ENCODE measurements at regions not wholly inside any gene's neighbourhood (a gene's known extent, or its start where the extent isn't known, plus 50 kb on each side); places are given as distances from the start of the nearest gene placed in this dataset.

- Histone ChIP-seq H2AFZ (ENCODE audit: low read length) (no peak overlapping the region), H3K14ac (ENCODE audit: low read length) (no peak overlapping the region), H4K8ac (ENCODE audit: low read depth, low read length) (no peak overlapping the region)
Observed at GRCh38 chr13:109856350-109856749, 70.0 kb upstream of the IRS2 start.

GRCh38 chr13:109853153-109853552 lies 66.8 kb upstream of the IRS2 start:
- Histone ChIP-seq H3K14ac (ENCODE audit: low read length) (no peak overlapping the region), H3K9ac (ENCODE audit: low read depth, low read length, poor library complexity) (no peak overlapping the region), H2AK5ac (ENCODE audit: low read depth, low read length) (no peak overlapping the region), H2AFZ (ENCODE audit: low read length) (no peak overlapping the region), H2BK120ac (ENCODE audit: low read depth, low read length) (no peak overlapping the region), H4K8ac (ENCODE audit: low read depth, low read length) (no peak overlapping the region), H3K18ac (ENCODE audit: low read length) (no peak overlapping the region), H3K27me3 (ENCODE audit: control insufficient read depth in 3 of 3, insufficient read depth in 3 of 3, low read depth in 1 of 3, low read length in 3 of 3) (peaks cover 0 to 7% (median 0%) of the 10 kb centered on the region in 3 experiments), H3K79me1 (ENCODE audit: low read depth, low read length) (no peaks in the 10 kb centered on the region), H3K4ac (ENCODE audit: low read length) (no peak overlapping the region), H3K4me3 (ENCODE audit: low read length in 2 of 2) (no peak overlapping the region), H3K36me3 (replicated peaks in 1 of 2; ENCODE audit: control insufficient read depth in 2 of 2, insufficient read depth in 2 of 2, low read length in 2 of 2) (no peaks in the 10 kb centered on the region), H3K23ac (ENCODE audit: low read depth, low read length, poor library complexity) (no peak overlapping the region), H4K91ac (ENCODE audit: low read depth, low read length, poor library complexity) (no peak overlapping the region), H2BK15ac (ENCODE audit: low read length) (no peak overlapping the region), H3K4me2 (ENCODE audit: insufficient read depth, low read length, poor library complexity, severe bottlenecking) (no peak overlapping the region), H3K27ac (replicated peaks; ENCODE audit: low read length) (no peak overlapping the region), H2BK5ac (ENCODE audit: low read length) (no peak overlapping the region), H2BK12ac (ENCODE audit: low read length) (no peak overlapping the region), H3K9me3 (replicated peaks in 1 of 2; ENCODE audit: control insufficient read depth in 2 of 2, insufficient read depth in 1 of 2, low read depth in 1 of 2, low read length in 2 of 2) (no peaks in the 10 kb centered on the region), H3K4me1 (ENCODE audit: control insufficient read depth in 2 of 2, insufficient read depth in 1 of 2, low read depth in 1 of 2, low read length in 2 of 2) (no peaks in the 10 kb centered on the region)
- WGBS, 2 donors (ENCODE audit: extremely low coverage in 2 of 2, insufficient read length in 2 of 2, insufficient replicate concordance in 1 of 2) = no CpG with 5 or more reads among the region's 5 CpGs
- no peak for DNase-seq (ENCODE audit: low spot score)

More at GRCh38 chr13:109856350-109856749, 70.0 kb upstream of the IRS2 start:
- no peak overlapping the region for H3K4me2 ChIP-seq (ENCODE audit: insufficient read depth, low read length, poor library complexity, severe bottlenecking)
- H3K27me3 ChIP-seq (ENCODE audit: control insufficient read depth in 3 of 3, insufficient read depth in 3 of 3, low read depth in 1 of 3, low read length in 3 of 3) = peaks cover 0 to 5% (median 0%) of the 10 kb centered on the region in 3 experiments
- H4K91ac ChIP-seq (ENCODE audit: low read depth, low read length, poor library complexity) = no peak overlapping the region
- no CpG with 5 or more reads among the region's 4 CpGs for WGBS, 2 donors (ENCODE audit: extremely low coverage in 2 of 2, insufficient read length in 2 of 2, insufficient replicate concordance in 1 of 2)
- H3K36me3 ChIP-seq (replicated peaks in 1 of 2; ENCODE audit: control insufficient read depth in 2 of 2, insufficient read depth in 2 of 2, low read length in 2 of 2) = no peaks in the 10 kb centered on the region
- H3K79me1 ChIP-seq (ENCODE audit: low read depth, low read length) = no peaks in the 10 kb centered on the region
- H3K23ac ChIP-seq (ENCODE audit: low read depth, low read length, poor library complexity) = no peak overlapping the region
- H3K27ac ChIP-seq (replicated peaks; ENCODE audit: low read length) = no peak overlapping the region
- H3K4me3 ChIP-seq (ENCODE audit: low read length in 2 of 2) = no peak overlapping the region
- no peaks in the 10 kb centered on the region for H3K9me3 ChIP-seq (replicated peaks in 1 of 2; ENCODE audit: control insufficient read depth in 2 of 2, insufficient read depth in 1 of 2, low read depth in 1 of 2, low read length in 2 of 2)
- no peak overlapping the region for H3K4ac ChIP-seq (ENCODE audit: low read length)
- no peak overlapping the region for H2BK5ac ChIP-seq (ENCODE audit: low read length)
- no peak overlapping the region for H2BK12ac ChIP-seq (ENCODE audit: low read length)
- H3K4me1 ChIP-seq (ENCODE audit: control insufficient read depth in 2 of 2, insufficient read depth in 1 of 2, low read depth in 1 of 2, low read length in 2 of 2) = peaks cover 0 to 5% of the 10 kb centered on the region in 2 donors
- H2AK5ac ChIP-seq (ENCODE audit: low read depth, low read length) = no peak overlapping the region
- no peak overlapping the region for H2BK15ac ChIP-seq (ENCODE audit: low read length)
- DNase-seq (ENCODE audit: low spot score) = no peak
- no peak overlapping the region for H3K18ac ChIP-seq (ENCODE audit: low read length)
- no peak overlapping the region for H3K9ac ChIP-seq (ENCODE audit: low read depth, low read length, poor library complexity)
- no peak overlapping the region for H2BK120ac ChIP-seq (ENCODE audit: low read depth, low read length)

GRCh38 chr13:109846185-109846584 lies 59.8 kb upstream of the IRS2 start:
- Histone ChIP-seq H4K91ac (ENCODE audit: low read depth, low read length, poor library complexity) (no peak overlapping the region), H2BK12ac (ENCODE audit: low read length) (no peak overlapping the region), H2AK5ac (ENCODE audit: low read depth, low read length) (no peak overlapping the region), H2BK15ac (ENCODE audit: low read length) (no peak overlapping the region), H3K14ac (ENCODE audit: low read length) (no peak overlapping the region), H3K4me1 (ENCODE audit: control insufficient read depth in 2 of 2, insufficient read depth in 1 of 2, low read depth in 1 of 2, low read length in 2 of 2) (no peaks in the 10 kb centered on the region), H4K8ac (ENCODE audit: low read depth, low read length) (no peak overlapping the region), H2BK120ac (ENCODE audit: low read depth, low read length) (no peak overlapping the region), H3K9ac (ENCODE audit: low read depth, low read length, poor library complexity) (no peak overlapping the region), H3K36me3 (replicated peaks in 1 of 2; ENCODE audit: control insufficient read depth in 2 of 2, insufficient read depth in 2 of 2, low read length in 2 of 2) (no peaks in the 10 kb centered on the region), H2BK5ac (ENCODE audit: low read length) (no peak overlapping the region), H3K23ac (ENCODE audit: low read depth, low read length, poor library complexity) (no peak overlapping the region), H3K4ac (ENCODE audit: low read length) (no peak overlapping the region), H3K4me2 (ENCODE audit: insufficient read depth, low read length, poor library complexity, severe bottlenecking) (no peak overlapping the region), H3K4me3 (ENCODE audit: low read length in 2 of 2) (no peak overlapping the region), H3K79me1 (ENCODE audit: low read depth, low read length) (no peaks in the 10 kb centered on the region), H3K18ac (ENCODE audit: low read length) (no peak overlapping the region), H3K9me3 (replicated peaks in 1 of 2; ENCODE audit: control insufficient read depth in 2 of 2, insufficient read depth in 1 of 2, low read depth in 1 of 2, low read length in 2 of 2) (no peaks in the 10 kb centered on the region), H2AFZ (ENCODE audit: low read length) (no peak overlapping the region), H3K27ac (replicated peaks; ENCODE audit: low read length) (no peak overlapping the region), H3K27me3 (ENCODE audit: control insufficient read depth in 3 of 3, insufficient read depth in 3 of 3, low read depth in 1 of 3, low read length in 3 of 3) (peaks cover 0 to 58% (median 0%) of the 10 kb centered on the region in 3 experiments)
- no CpG with 5 or more reads among the region's 4 CpGs for WGBS, 2 donors (ENCODE audit: extremely low coverage in 2 of 2, insufficient read length in 2 of 2, insufficient replicate concordance in 1 of 2)
- DNase-seq (ENCODE audit: low spot score) = no peak

GRCh38 chr13:109844396-109844795 lies 58.0 kb upstream of the IRS2 start:
- no peak overlapping the region for H2AK5ac ChIP-seq (ENCODE audit: low read depth, low read length)
- no peak overlapping the region for H2BK5ac ChIP-seq (ENCODE audit: low read length)
- H3K23ac ChIP-seq (ENCODE audit: low read depth, low read length, poor library complexity) = no peak overlapping the region
- H2AFZ ChIP-seq (ENCODE audit: low read length) = no peak overlapping the region
- peaks cover 2 to 7% of the 10 kb centered on the region in 2 donors for H3K4me1 ChIP-seq (ENCODE audit: control insufficient read depth in 2 of 2, insufficient read depth in 1 of 2, low read depth in 1 of 2, low read length in 2 of 2)
- no peak overlapping the region for H2BK15ac ChIP-seq (ENCODE audit: low read length)
- H3K4me3 ChIP-seq (ENCODE audit: low read length in 2 of 2) = no peak overlapping the region
- no peak overlapping the region for H3K9ac ChIP-seq (ENCODE audit: low read depth, low read length, poor library complexity)
- no peaks in the 10 kb centered on the region for H3K9me3 ChIP-seq (replicated peaks in 1 of 2; ENCODE audit: control insufficient read depth in 2 of 2, insufficient read depth in 1 of 2, low read depth in 1 of 2, low read length in 2 of 2)
- H3K79me1 ChIP-seq (ENCODE audit: low read depth, low read length) = no peaks in the 10 kb centered on the region
- H2BK120ac ChIP-seq (ENCODE audit: low read depth, low read length) = no peak overlapping the region
- no peaks in the 10 kb centered on the region for H3K36me3 ChIP-seq (replicated peaks in 1 of 2; ENCODE audit: control insufficient read depth in 2 of 2, insufficient read depth in 2 of 2, low read length in 2 of 2)
- no peak overlapping the region for H3K4me2 ChIP-seq (ENCODE audit: insufficient read depth, low read length, poor library complexity, severe bottlenecking)
- no peak overlapping the region for H3K4ac ChIP-seq (ENCODE audit: low read length)
- no peak for DNase-seq (ENCODE audit: low spot score)
- H3K18ac ChIP-seq (ENCODE audit: low read length) = no peak overlapping the region
- no peak overlapping the region for H4K91ac ChIP-seq (ENCODE audit: low read depth, low read length, poor library complexity)
- no peak overlapping the region for H2BK12ac ChIP-seq (ENCODE audit: low read length)
- H3K14ac ChIP-seq (ENCODE audit: low read length) = no peak overlapping the region
- H4K8ac ChIP-seq (ENCODE audit: low read depth, low read length) = no peak overlapping the region
- no peak overlapping the region for H3K27ac ChIP-seq (replicated peaks; ENCODE audit: low read length)
- H3K27me3 ChIP-seq (ENCODE audit: control insufficient read depth in 3 of 3, insufficient read depth in 3 of 3, low read depth in 1 of 3, low read length in 3 of 3) = peaks cover 0 to 76% (median 0%) of the 10 kb centered on the region in 3 experiments
- no CpG with 5 or more reads among the region's 9 CpGs for WGBS, 2 donors (ENCODE audit: extremely low coverage in 2 of 2, insufficient read length in 2 of 2, insufficient replicate concordance in 1 of 2)
